GM13976 (cell line): ENCODE measurements at regions not wholly inside any gene's neighbourhood (a gene's known extent, or its start where the extent isn't known, plus 50 kb on each side); places are given as distances from the start of the nearest gene placed in this dataset.

Experiments used
- DNase-seq: peaks from one replicate; pipeline ENCODE4 v3.0.0; 2012; ENCODE audit warnings: low spot score
- in situ Hi-C: fragments of 300-500 bp; cut with MboI; formaldehyde crosslinking; loops from one replicate; pipeline ENCODE4 v1.12.0; 2022; ENCODE audit warnings: low sequenced_read_pairs, mixed read lengths, inconsistent platforms; ENCODE audit not compliant: unreplicated experiment
- TF ChIP-seq, protein P1 (sequence below): IDR thresholded peaks from 2 replicates; pipeline ENCODE4 v1.5.1; 2012; ENCODE audit warnings: borderline replicate concordance, mild to moderate bottlenecking; ENCODE audit not compliant: insufficient read depth; ENCODE audit errors: extremely low read depth, missing control alignments, control extremely low read depth

DNA sequence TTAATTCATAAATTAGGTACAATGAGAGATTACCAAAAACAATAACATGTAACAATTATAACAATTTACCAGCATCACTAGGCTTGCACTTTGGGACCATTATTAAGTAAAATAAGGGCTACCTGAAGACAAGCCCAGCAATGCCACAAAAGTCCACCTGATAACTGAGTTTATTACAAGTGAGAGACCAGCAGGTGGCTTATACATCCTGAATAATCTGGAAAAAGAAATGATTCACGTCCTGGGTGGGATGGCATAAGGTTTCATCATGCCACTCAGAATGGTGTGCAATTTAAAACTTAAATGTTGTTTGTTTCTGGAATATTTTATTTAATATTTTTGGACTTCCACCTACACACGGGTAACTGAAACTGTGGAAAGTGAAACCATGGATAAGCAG is 1287.1 kb upstream of the GBE1 start:
- TF ChIP-seq, protein P1, sequence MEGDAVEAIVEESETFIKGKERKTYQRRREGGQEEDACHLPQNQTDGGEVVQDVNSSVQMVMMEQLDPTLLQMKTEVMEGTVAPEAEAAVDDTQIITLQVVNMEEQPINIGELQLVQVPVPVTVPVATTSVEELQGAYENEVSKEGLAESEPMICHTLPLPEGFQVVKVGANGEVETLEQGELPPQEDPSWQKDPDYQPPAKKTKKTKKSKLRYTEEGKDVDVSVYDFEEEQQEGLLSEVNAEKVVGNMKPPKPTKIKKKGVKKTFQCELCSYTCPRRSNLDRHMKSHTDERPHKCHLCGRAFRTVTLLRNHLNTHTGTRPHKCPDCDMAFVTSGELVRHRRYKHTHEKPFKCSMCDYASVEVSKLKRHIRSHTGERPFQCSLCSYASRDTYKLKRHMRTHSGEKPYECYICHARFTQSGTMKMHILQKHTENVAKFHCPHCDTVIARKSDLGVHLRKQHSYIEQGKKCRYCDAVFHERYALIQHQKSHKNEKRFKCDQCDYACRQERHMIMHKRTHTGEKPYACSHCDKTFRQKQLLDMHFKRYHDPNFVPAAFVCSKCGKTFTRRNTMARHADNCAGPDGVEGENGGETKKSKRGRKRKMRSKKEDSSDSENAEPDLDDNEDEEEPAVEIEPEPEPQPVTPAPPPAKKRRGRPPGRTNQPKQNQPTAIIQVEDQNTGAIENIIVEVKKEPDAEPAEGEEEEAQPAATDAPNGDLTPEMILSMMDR = no peak
- DNase-seq = no peak
- in situ Hi-C loops = no loop called here

DNA sequence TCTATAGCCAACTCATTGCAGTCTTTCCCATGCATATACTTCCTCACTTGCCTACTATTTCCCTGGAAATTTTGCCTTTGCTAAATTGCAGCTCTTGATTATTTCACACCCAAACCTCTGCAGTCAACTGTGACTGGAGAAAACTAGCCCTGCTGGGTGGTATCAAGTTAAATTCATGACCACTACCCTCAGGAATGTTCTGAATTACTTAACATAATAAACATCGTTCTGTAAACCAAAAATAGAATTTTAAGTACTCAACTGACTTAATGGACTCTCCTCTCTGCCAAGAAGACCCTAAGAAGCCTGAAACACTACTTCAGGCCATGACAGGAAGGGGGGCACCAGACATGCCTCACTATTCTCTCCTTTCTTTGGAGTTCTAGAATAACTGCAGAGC is 1278.0 kb upstream of the GBE1 start:
- no peak for DNase-seq
- in situ Hi-C loops = no loop called here
- TF ChIP-seq, protein P1 = no peak

DNA sequence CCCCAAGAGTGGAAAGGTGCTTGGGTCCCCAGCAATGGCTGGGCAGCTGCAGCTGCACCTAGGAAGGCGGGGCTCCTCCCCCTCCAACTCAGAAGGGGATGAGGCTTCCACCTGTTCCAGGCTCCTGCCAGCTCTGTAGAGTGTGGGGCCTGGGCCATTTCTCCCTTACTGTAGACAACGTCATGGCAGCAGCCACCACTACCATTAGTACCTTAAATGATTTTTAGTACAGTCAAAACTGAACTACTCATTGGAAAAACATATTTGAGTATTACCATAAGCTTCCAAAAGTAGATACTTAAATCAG is 1274.2 kb upstream of the GBE1 start:
- in situ Hi-C loops = no loop called here
- TF ChIP-seq, protein P1 = no peak
- DNase-seq = no peak

DNA sequence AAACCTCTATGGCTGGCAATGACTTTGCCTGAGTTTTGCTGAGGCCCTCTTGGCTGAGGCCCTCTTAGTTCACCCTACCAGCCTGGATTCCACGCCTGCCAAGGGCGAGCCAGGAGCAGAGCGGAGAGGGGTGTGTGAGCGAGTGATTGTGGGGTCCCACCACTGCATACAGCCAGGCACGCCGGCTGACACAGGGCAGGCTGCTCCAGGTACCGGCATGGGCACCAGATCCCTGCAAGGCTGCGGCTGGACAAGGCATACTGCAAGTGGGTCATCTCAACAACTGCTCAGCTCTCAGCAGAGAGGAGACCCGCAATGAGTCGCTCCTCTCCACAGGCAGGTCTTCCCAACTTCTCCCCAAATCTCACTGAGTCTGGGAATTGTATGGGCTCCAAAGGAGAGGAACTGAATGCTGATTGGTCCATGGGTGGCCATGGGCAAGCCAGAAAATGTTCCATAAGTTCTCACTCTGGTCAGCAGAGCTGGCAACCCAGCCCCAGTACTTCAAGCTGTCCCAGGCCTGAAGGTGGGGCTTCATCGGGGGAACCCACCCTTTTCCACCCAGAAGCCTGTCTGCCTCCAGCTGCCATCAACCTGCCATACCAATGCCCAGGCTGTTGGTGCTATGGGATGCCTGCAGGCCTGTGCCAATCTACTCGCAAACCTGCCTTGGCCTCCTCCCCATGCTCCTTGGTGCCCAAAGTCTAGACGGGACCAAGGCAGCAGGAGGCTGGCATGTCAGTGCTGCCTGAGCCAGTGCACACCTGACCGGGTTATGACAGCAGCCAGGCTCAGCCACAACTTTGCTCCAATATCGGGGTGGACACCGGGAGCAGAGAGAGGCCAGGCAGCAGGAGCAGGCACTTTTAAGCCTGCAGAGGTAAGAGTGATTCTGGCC is 1273.6 kb upstream of the GBE1 start:
- TF ChIP-seq, protein P1 = no peak
- in situ Hi-C loops = no loop called here
- no peak for DNase-seq

DNA sequence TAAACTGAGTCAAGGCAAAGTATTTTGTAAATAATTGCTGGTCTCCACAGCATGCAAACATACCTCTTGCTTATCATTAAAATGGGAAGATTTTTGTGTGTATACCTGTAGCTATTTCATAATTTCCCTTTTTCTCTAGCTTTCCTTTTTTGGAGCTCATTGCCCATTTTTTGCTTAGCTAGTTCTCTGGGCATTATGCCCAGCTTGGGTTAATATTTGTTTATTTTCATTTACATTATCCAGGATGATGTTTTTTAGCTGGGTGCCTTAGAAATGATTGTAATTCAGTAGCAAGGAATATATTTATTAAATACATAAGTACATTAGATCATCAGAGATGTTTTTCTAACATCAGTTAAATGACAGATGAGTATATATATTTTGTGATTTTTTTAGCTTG is 1271.7 kb upstream of the GBE1 start:
- TF ChIP-seq, protein P1 = no peak
- in situ Hi-C loops = no loop called here
- no peak for DNase-seq

DNA sequence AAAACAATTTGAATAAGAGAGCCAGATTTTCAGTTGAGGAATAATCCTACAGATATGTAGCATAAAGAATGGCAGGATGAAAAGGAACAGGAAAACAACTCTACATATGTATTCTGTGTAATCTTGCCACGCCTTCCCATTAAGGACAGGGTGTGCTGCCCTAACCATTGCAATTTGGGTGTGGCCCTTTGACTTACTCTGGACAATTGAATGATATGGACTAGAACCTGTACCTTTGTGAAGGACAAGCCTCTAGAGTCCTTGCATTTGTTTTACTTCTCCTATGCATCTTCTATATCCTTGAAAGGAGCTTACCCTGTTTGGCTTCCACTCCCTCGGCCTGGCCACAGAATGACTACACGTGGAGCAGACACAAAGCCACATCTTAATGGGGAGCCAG is 1261.6 kb upstream of the GBE1 start:
- TF ChIP-seq, protein P1 = no peak
- in situ Hi-C loops = no loop called here
- DNase-seq = no peak
